ENCODE measurements at regions not wholly inside any gene's neighbourhood (a gene's known extent, or its start where the extent isn't known, plus 50 kb on each side); places are given as distances from the start of the nearest gene placed in this dataset.

DNA sequence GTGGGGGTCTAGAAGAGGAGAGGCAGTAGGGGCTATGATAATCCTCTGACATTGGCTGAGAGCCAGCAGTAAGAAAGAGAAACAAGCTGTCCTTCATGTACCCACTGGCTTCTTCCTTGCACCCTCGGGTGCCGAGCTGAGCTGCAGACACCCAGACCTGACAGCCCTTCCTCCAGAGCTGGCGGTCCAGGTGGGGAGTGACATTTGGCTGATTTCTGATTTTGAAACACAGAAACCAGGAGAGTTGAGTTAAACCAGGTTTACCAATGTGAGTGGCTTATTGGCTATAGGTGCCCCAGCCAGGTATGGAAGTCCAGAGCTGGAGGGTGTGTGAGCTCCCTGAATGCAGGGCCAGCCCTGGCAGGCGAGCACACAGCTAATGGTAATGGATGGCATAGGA lies 59.2 kb downstream of the GADD45G start:
- TF ChIP-seq POLR2AphosphoS5 (IDR thresholded peaks at IDR 0.05): no peak
- TF ChIP-seq, protein P1, sequence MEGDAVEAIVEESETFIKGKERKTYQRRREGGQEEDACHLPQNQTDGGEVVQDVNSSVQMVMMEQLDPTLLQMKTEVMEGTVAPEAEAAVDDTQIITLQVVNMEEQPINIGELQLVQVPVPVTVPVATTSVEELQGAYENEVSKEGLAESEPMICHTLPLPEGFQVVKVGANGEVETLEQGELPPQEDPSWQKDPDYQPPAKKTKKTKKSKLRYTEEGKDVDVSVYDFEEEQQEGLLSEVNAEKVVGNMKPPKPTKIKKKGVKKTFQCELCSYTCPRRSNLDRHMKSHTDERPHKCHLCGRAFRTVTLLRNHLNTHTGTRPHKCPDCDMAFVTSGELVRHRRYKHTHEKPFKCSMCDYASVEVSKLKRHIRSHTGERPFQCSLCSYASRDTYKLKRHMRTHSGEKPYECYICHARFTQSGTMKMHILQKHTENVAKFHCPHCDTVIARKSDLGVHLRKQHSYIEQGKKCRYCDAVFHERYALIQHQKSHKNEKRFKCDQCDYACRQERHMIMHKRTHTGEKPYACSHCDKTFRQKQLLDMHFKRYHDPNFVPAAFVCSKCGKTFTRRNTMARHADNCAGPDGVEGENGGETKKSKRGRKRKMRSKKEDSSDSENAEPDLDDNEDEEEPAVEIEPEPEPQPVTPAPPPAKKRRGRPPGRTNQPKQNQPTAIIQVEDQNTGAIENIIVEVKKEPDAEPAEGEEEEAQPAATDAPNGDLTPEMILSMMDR (IDR thresholded peaks at IDR 0.05; ENCODE audit: poor library complexity, severe bottlenecking): no peak
- no peak for TF ChIP-seq EP300 (conservative IDR thresholded peaks at IDR 0.05; ENCODE audit: poor library complexity, severe bottlenecking)
- no peak for TF ChIP-seq RAD21 (conservative IDR thresholded peaks at IDR 0.05)
